GM12891 (cell line): ENCODE measurements at regions not wholly inside any gene's neighbourhood (a gene's known extent, or its start where the extent isn't known, plus 50 kb on each side); places are given as distances from the start of the nearest gene placed in this dataset.

Source experiments
- PAX5 ChIP-seq: IDR thresholded peaks from 2 replicates; pipeline ENCODE4 v1.6.1; 2011; ENCODE audit warnings: low read length, moderate library complexity, mild to moderate bottlenecking; ENCODE audit not compliant: insufficient read depth, severe bottlenecking
- POLR2A ChIP-seq: IDR thresholded peaks from 2 replicates; pipeline ENCODE4 v1.6.1; 2011; ENCODE audit warnings: low read depth, low read length, control low read depth
- POLR2AphosphoS5 ChIP-seq: IDR thresholded peaks from 2 replicates; pipeline ENCODE4 v1.6.1; 2011; ENCODE audit warnings: low read depth, low read length, control low read depth
- SPI1 ChIP-seq: IDR thresholded peaks from 2 replicates; pipeline ENCODE4 v1.6.1; 2011; ENCODE audit warnings: low read depth, low read length, control low read depth
- TAF1 ChIP-seq: IDR thresholded peaks from 2 replicates; pipeline ENCODE4 v1.6.1; 2011; ENCODE audit warnings: low read depth, low read length, control low read depth

- TF ChIP-seq POLR2A (no peak), POLR2AphosphoS5 (no peak), SPI1 (no peak), PAX5 (no peak), TAF1 (no peak)
These were observed 402.8 kb upstream of the RBFOX1 start for GRCh38 chr16:6929868-6930267.
